Dedifferentiated amniotic fluid mesenchymal stem cell (primary cell): ENCODE measurements at regions not wholly inside any gene's neighbourhood (a gene's known extent, or its start where the extent isn't known, plus 50 kb on each side); places are given as distances from the start of the nearest gene placed in this dataset.
"Not testable (repeated sequence)": the region's sequence is repeated elsewhere in the genome, so short reads cannot be mapped to it uniquely, and the experiment has no call there.

Experiments
- DNase-seq: peaks from one replicate; pipeline ENCODE4 v3.0.0-alpha.2; 2016; ENCODE audit errors: extremely low spot score

DNA sequence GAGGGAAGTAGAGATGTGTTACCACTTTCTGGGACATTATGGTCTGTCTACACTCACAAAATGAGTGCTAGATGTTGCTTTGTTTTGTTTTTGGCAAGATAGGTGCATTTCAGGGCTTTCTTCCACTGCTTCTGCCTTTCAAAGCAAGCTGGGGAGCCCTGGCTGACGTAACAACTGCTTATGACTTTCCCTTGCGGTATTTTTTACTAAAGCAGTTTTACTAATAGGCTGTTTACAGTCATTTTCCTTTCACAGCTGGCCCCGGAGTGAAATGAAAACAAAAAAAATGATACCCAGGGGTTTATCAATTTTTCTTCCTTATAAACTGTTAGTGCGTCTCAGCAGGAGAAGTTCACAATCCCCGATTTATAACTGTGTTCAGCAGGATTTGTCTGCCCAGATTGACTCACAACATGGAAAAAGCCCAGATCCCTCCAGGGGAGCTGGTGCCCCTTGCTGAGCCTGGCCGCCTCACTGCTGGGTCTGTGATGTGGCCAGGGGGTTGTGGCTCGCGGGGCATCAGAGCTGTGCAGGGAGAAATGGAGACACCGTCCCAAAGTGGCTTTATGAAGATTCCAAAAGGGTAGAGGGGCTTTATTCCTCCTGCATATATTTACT lies 184.4 kb upstream of the HS3ST3A1 start:
- DNase-seq, result no peak

DNA sequence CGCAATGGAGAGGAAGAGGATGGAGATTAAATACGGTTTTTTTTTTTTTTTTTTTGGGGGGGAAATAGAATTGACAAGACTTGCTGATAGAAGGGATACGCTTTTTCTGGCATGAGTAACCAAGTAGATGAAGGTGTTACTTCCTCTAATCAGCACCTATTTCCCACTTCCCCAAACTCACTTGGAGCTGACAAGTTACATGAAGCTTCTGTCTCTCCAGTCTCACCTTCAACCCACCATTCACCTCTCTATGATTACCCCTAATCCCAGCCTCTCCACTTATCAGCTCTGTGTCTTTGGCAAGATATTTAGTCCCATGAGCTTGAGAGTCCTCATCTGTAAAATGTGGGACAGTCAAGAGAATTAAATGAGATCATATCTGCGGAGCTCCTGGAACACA lies 185.9 kb upstream of the HS3ST3A1 start:
- DNase-seq, result no peak

DNA sequence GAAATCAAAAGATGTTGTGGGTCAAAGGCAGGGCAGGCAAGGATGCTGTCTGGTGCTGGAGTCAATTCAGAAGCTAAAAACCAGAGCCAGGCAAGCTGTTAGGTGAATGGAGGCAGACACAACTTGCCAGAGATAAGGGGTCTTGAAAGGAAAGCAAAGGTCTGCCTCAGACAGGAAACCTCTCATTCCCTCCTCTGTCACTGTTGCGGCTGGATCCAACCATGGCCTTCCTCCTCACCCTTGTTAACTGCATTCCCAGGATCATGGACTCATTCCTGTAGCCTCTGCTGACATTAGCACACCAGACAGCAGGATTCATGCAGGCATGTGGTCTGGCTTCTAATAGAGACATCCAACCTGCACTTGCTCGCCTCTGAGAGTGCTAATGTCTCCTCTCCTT lies 186.7 kb upstream of the HS3ST3A1 start:
- DNase-seq, result no peak

DNA sequence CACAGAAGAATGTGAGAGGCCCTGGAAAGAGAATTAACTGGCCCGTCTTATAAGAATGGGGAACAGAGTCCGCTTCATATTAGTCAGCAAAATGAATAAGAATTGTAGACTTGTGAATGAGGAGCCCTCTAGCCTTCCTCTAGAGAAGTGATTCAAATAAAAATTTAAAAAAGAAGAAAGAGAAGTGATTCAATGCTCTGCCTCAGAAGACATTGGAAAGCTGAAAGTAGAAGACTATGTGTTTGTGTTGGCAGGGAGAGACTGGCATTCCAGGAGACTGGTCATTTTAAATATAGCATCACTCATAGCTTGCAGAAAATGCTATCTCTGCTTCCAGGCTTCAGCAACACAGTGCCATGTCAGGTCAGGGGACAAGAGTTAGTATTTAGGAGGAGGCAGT lies 190.6 kb upstream of the HS3ST3A1 start:
- peak; percentile 41 for DNase-seq

DNA sequence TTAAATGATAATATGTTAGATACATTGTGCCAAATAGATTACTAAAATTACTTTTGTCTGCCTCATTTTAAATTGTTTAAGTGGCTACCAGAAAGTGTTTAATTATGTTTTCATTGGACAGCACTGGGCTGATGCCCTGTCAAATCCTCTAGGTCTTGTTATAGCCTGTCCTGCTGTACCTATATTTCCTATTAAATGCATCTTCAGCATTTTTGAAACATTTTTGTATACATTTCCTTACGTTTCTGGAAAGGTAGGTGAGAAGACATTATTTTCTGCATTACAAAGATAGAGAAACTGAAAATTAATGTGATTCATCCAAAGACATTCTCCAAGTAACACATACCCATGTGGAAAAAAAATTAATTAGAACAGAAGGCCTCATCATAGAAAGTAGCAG lies 192.2 kb upstream of the HS3ST3A1 start:
- DNase-seq, result no peak

DNA sequence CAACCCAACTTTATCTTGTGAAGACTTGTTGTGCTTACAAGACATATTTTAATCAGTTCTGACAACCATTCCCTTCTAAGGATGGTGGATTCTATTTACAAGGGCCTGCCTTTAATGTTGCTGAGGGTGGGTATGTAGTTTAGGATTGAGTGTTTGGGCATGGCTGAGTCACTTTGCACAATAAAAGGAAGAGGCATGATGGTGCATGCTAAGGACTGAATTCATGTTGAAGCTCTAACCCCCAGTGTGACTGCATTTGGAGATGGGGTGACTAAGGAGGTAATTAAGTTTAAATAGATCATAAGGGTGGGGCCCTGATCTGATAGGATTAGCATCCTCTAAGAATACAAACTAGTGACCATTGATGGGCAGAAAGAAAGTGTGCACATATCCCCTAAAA lies 196.1 kb upstream of the HS3ST3A1 start:
- no peak for DNase-seq

DNA sequence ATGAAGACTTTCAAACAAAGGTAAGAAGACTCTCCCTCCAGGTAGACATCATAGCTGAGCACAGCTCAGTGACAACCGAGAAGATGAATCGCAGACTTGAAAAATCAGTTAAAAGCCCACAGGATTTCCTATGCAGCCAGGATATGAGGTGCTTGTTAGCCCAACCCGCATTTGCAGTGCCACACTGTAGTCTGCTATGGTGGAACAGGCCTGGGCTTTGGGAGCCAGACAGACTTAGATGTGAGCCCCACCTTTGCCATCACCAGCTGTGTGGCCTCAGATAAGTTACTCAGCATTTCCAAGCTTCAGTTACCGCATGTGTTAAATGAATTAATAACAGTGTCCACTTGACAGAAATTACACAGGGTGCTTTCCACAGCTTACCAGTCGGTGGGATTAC lies 204.4 kb upstream of the HS3ST3A1 start:
- no peak for DNase-seq

DNA sequence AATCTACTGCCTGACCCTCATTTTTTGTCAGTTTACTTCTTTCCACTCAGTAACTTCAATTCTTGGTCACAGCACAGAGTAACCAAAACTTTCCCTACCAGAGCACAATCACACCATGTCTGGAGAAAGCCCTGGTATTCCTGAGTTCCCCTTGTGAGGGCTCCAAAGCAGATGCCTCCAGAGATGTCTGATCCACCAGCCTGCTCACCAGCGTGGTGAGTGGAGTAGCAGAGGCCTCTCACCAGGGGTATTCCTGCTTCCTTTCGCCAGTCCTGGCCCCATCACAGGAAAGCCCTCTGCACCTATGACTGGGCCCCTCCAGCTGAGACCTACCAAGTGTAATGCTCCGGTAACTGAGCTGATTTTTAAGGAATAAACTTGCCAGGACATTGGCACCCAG lies 205.4 kb upstream of the HS3ST3A1 start:
- DNase-seq, result no peak

DNA sequence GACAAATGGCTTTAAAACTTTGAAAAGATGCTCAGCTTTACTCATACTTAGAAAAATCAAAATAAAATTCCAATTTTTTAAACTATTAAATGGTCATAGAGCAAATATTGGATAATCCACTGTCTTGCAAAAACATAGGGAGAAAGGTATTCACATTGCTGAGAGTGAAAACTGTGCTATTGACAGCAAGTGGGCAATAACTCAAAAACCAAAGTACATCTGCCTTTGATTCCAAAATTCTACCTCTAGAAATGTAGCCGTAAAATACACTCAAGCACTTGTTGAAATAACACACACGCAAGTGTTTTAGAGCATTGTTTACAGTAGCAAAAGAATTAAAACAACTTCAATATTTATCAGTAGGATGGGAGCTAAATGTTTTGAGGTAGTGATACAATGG lies 210.6 kb upstream of the HS3ST3A1 start:
- DNase-seq, result no peak

DNA sequence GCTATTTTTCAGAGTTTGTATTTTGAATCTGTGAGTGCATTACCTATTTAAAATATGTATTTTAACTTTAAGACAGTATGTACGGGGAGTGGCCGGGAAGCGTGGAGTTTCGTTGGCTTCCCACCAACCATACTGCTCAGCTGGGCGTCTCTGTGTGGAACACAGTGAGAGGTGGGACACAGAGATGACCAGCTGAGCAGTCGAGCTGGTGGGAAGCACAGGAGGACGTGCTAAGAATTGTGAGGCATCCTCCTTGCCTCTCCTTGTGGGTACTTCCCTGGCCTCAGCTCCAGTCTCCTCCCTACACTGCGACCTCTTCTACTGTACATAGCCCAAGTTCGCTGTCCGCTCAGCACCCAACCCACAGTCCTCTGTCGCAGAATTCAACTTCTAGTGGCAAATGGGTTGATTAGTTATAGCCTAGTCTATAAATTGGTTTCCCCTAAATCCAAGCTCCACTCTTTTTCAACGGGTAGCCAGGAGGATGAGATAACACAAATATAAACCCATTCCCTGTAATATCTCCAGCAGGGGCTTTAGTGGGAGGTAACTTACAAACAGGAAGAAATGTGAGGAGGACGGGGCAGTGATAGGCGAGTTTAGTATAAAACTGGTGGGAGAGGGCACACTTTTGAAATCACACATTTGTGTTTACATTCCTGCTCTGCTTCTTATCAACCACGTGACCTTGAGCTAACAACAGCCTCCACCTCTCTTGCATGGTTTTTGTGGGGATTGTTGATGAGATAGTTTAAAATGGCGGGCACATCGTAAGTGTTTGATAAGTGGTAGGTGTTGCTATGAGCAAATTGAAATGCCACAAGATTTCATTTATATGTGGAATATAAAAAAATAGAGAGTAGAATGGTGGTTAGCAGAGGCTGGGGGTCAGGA lies 211.9 kb upstream of the HS3ST3A1 start:
- no peak for DNase-seq

DNA sequence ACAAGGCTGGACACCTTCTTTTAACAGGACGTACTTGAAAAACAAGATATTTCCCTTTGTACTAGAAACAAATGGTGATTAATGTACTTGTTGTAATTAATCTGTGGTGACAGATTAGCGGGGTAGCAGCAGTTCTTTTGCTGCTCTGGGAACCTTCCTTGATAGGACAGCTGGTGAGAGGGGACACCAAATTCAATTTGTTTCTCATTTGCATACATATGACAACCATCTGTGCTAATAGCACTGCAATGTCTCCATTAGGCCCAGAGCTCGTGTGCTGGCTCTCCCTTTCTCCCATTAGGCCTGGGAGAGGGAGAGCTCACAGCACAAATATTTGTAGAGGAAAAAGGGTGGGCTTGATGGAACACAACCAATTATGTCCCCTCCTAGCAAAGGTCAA lies 221.0 kb upstream of the HS3ST3A1 start:
- DNase-seq, result no peak

DNA sequence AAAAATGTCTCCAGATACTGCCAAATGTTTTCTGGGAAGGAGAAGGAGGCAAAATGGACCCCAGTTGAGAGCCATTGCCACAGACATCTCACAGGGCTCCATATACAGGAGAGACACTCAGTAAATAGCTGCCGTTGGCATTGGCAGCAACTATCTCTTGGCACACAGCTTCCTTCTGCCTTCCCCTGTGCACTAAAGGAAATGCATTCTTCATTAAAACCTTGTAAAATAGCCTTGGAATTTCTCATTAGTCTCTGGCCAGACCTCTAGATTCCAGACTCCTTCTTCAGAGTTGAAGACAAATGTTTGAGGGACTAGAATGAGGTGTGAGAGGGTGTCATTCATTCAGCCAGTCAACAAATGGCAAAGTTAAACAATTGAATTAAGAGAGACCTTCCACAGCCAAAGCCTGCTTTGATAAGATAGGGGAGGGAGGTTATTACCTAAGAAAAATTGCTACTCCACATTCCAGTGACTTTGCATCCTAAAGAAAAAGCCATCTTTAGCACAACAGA lies 223.9 kb upstream of the HS3ST3A1 start:
- DNase-seq, result no peak

DNA sequence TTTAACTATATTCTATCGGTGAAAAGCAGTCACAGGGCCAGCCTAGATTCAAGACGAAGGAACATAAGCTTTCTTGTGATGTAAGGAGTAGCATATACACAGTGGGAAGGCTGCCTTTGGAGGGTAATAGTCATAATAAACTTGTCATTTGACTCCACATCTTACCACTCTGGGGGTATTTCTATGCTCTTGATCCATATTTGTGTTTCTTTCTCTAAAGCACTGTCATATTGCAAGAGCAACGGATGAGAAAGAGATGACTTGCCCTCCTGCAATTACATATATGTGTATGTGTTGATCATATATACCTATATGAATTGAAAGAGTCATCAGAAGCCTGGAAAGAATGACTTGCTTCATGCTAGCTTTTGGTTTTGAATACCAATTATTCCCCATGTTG lies 225.4 kb upstream of the HS3ST3A1 start:
- no peak for DNase-seq

DNA sequence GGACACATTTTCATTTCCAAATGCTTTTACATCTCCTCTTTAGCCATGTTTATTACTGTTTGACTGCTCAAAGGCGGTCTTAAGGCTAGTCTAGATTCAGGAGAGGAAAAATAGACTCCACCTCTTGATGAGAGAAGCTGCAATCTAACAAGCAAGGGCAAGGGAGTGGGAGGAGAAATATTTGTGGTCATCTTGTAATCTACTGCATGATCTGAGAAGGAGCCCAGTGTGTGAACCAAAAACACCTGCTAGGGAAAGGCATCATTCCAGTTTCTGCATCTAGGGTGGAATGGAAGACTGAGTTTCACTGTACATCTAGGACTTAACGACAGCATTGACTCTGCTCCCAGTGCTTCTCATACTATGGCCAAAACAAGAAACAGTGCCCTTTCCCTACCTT lies 232.2 kb upstream of the HS3ST3A1 start:
- DNase-seq, result no peak

DNA sequence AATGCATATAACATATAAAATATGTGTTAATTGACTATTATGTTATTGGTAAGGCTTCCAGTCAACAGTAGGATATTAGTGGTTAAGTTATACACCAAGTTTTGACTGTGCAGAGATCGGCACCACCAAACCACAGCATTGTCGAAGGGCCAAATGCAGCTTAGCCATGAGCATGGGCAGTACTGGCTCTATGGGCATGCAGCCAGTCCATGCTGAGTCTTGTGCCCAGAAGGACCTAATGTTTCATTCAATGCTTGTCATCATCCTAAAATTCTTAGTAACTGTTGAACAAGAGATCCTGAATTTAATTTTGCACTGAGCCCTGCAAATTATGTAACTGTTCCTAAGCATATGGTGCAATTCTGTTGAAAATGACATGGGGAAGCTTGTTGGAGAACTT lies 233.4 kb upstream of the HS3ST3A1 start:
- no peak for DNase-seq

DNA sequence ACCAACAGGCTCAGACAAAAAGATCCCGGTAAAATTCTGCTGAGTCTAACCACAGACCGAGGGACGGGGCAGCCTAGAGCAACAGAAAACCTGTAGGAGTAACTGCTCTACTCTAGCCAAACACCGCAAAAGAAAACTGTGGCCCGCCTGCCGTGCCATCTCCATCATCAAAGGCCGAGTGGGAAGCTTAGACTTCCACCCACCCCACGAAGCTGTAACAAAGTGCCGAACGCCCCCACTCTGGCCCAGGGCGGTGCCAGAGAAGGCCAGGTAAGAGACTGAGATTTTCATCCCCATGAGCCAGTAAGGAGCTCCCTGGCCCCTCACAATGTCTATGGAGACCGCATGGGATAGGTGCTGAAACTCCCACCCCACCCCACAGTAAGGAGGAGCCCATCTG lies 231.9 kb upstream of the COX10 start:
- no peak for DNase-seq

DNA sequence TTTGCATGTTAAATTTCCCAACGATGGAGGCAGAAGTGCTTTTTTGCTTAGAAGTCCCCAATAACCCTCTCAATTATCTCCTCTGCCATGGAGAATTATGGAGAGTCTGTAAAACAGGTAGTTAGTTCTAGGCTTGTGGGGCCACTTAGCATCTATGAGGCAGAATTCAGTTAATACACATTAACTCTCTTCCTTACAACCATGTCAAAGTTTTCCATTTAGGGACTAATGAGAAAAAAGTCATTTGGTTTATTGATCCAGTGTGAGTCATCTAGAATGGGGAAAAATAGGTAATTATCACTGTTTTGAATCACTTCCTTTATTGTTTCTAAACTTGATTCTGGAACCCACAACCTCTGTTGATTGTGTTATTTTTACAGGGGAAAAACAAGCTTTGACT lies 229.1 kb upstream of the COX10 start:
- no peak for DNase-seq

DNA sequence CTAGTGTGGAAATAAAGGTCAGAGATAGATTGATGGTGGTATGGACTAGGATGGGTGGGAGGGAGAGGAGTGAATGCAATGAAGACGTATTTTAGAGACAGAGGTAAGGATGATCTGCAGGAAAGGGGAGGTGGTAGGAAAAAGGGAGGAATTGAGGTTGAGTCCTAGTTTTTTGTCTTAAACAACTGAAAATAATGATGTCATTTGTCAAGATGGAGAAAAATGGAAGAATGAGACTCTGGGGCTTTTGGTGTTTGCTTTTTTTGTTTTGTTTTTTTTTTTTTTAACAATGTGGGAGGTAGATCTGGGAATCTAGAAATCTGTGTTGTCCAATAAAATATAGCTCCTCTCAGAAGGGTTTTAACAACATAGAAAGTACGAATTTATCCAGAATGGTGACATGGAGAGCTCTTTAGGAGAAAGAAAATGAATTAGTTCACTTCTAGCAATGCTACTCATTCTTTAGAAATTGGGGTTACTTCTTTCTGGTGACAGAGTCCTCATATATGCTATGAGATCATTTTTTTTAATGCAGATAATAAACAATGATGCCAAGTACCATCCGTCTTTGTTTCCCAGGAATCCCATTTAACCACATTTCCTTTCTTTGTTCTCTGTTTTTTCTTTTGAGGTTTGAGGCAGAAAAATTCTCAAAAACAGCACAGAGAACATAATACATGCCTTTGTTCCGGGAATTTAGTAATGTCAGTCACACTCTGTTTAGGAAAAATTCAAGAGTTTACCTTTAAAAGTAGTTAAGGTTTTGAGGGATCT lies 225.3 kb upstream of the COX10 start:
- DNase-seq, result no peak

DNA sequence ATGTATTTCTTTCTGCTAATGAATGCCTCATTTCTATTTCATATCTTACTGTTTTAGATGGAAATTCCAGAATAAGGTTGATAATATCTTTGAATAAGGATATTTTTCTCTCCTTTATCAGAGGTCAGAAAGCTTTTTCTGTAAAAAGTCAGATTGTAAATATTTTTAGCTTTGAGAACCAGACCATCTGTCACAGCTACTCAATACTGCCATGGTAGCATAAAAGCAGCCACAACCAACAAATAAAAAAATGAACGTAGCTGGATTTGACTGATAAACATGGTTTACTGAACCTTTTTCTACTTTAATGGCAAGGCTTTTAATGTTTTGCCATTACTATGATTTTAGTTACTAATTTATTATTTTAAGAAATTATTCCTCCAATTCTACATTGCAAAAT lies 217.4 kb upstream of the COX10 start:
- DNase-seq, result no peak

DNA sequence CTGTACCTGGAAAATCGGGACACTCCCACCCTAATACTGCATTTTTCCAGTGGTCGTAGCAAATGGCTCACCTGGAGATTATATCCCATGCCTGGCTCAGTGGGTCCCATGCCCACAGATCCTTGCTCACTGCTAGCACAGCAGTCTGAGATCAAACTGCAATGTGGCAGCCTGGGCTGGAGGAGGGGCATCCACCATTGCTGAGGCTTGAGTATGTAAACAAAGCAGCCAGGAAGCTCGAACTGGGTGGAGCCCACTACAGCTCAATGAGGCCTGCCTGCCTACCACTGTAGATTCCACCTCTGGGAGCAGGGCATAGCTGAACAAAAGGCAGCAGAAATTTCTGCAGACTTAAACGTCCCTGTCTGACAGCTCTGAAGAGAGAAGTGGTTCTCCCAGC lies 213.6 kb upstream of the COX10 start:
- not testable (repeated sequence) for DNase-seq

DNA sequence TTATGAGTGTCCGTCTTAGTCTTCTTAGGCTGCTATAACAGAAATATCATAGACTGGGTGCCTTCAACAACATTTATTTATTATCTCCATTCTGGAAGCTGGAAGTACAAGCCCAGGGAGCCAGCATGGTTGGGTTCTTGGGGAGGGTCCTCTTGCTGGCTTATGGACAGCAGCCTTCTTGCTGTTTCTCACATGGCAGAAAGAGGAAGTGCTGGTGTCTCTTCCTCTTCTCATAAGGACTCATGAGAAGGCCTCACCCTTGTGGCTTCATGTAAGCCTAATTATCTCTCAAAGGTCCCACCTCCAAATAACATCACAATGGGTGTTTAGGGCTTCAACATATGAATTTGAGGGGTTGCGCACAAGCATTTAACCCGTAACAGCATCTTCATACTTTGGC lies 207.0 kb upstream of the COX10 start:
- no peak for DNase-seq

DNA sequence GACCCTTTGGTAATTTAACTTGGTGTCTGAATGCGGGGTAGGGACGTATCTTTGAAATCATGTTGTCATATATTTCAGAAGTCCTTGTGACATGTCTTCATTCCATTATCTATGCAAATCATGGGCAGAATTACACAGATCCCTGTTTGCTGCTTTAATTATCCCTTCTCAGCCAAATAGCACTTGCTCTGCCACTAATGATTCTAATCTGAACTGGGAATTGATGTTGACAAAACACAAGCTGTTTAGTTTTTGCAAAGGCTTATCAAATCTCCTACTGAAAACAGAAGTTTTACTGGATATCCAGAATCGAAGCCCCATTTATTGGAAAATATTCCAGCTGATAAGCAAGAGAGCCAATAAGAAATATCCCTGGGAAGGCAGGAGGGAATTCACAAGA lies 205.9 kb upstream of the COX10 start:
- no peak for DNase-seq

DNA sequence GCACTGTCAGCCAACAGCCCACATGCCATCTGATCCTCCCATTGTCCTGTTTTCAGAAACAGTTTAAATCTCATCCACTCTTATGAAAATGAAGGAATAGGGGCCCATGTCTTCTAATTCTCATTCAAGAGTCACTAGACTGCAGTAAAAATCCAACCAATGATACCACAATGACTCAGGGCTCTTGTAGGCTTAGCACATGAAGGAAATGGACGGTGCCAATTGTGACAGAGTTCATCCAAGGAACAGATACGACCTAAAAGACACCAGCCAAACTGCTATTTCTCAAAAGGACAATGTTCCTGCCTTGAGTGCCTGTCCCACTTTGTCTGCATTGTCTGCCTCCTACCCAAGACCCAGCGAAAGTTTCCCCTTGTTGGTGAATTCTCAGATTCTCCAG lies 204.8 kb upstream of the COX10 start:
- peak; percentile 21 for DNase-seq
